K562 (cell line): ENCODE measurements at regions not wholly inside any gene's neighbourhood (a gene's known extent, or its start where the extent isn't known, plus 50 kb on each side); places are given as distances from the start of the nearest gene placed in this dataset.

Source experiments
- GABPA ChIP-seq: fragments of 200-800 bp; sonication (Bioruptor generic); conservative IDR thresholded peaks from 2 replicates; pipeline ENCODE4 v1.6.1; 2016; ENCODE audit warnings: low read depth, missing genetic modification characterization, missing compliant biosample characterization
- ZBTB33 ChIP-seq: sonication (generic); formaldehyde crosslinking; IDR thresholded peaks from 2 replicates; pipeline ENCODE4 v1.8.1; 2023; ENCODE audit warnings: mild to moderate bottlenecking, missing genetic modification reagents

- no peak for TF ChIP-seq ZBTB33 (CRISPR knock-in tag)
- TF ChIP-seq GABPA = no peak
Measured at GRCh38 chr18:22723773-22724172, 209.4 kb upstream of the RBBP8 start.
